ENCODE measurements at regions not wholly inside any gene's neighbourhood (a gene's known extent, or its start where the extent isn't known, plus 50 kb on each side); places are given as distances from the start of the nearest gene placed in this dataset.

DNA sequence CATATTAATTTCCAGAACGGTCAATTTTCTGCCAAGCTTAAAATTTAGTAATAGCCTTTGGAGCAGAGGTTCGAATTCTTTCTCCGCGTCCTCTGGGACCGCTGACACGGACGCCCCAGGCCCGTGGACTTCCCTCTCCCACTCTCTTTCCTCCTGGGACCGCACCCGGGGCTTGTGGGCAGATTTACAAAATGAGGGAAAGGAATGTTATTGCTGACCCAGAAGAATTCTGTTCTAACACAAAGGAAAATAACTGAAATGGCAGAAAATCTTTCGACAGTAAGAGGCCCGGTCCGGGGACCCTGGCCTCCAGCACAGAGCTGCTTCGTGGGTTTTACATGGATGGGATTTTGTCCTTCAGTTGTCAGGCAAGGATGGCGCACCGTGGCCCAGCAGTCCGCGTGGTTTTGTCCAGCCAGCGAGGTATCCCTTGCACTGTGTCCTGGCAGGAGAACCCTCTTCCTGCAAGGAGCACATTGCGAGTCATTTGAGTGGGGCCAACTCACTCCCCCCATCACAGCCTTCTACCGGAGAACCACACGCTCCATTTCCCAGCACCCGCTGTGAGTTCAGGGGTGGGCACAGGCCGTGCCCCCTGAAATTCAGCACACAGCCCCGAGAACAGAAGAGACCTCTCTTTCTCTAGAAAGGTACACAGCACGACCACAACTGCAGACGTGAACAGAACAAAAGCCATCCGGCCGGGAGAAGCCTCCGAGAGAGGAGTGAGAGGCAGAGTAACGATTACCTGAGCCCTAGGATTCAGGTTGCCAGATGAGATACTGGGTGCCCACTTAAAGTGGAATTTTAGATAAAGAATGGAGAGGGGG, 106.0 kb upstream of the AFDN start:
- ChIA-PET POLR2A (no interaction called here), CTCF (no interaction called here)
- Histone ChIP-seq H3K36me3 (ENCODE audit: control insufficient read depth, insufficient read depth, low read length) (no peaks in the 10 kb centered on the region), H3K27me3 (replicated peaks; ENCODE audit: control insufficient read depth, insufficient read depth, low read length) (no peaks in the 10 kb centered on the region), H3K4me3 (ENCODE audit: low read depth, low read length) (no peak overlapping the region), H3K4me1 (no peaks in the 10 kb centered on the region), H3K9me3 (peaks cover 5% of the 10 kb centered on the region)
- H3K36me3 Mint-ChIP-seq (ENCODE audit: insufficient read depth, unreplicated experiment) = no peaks in the 10 kb centered on the region
- DNase-seq = no peak
- no peaks in the 10 kb centered on the region for H3K27me3 Mint-ChIP-seq (ENCODE audit: insufficient read depth, unreplicated experiment)
- H3K4me1 Mint-ChIP-seq (ENCODE audit: low read depth, unreplicated experiment) = no peaks in the 10 kb centered on the region
- BruUV-seq (replicated peaks) = no TSS peak
- H3K9me3 Mint-ChIP-seq (ENCODE audit: unreplicated experiment) = peaks cover 6% of the 10 kb centered on the region
- TF ChIP-seq, protein P1, sequence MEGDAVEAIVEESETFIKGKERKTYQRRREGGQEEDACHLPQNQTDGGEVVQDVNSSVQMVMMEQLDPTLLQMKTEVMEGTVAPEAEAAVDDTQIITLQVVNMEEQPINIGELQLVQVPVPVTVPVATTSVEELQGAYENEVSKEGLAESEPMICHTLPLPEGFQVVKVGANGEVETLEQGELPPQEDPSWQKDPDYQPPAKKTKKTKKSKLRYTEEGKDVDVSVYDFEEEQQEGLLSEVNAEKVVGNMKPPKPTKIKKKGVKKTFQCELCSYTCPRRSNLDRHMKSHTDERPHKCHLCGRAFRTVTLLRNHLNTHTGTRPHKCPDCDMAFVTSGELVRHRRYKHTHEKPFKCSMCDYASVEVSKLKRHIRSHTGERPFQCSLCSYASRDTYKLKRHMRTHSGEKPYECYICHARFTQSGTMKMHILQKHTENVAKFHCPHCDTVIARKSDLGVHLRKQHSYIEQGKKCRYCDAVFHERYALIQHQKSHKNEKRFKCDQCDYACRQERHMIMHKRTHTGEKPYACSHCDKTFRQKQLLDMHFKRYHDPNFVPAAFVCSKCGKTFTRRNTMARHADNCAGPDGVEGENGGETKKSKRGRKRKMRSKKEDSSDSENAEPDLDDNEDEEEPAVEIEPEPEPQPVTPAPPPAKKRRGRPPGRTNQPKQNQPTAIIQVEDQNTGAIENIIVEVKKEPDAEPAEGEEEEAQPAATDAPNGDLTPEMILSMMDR (IDR thresholded peaks at IDR 0.05; ENCODE audit: insufficient read depth in 1 of 2, low read depth in 1 of 2, low read length in 1 of 2, severe bottlenecking in 1 of 2, unreplicated experiment in 1 of 2) = no peak
- no peak overlapping the region for H3K4me3 Mint-ChIP-seq (ENCODE audit: unreplicated experiment)
- H3K27ac Mint-ChIP-seq (ENCODE audit: unreplicated experiment) = no peak overlapping the region
- intact Hi-C loops (cut with micrococcal nuclease; ENCODE audit: unreplicated experiment) = no loop called here

DNA sequence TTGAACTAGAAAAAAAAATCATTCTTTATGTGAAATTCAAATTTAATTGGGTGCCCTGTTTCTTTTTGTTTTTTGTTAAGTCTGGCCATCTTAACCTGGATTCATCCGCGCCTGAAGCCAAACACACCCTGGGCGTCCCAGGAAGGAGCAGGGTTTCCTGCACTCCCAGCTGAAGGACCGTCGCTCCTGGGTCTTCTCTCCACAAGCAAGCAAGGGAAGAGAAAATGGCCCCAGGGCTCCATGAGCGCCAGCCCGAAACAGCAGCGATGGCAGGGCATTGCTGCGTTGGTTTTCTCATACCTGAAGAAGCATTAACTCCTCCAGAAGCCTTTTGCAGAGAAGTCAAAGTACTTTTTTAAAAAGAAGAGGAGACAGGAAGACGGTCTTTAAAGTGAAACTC, 105.4 kb upstream of the AFDN start:
- Histone ChIP-seq H3K36me3 (ENCODE audit: control insufficient read depth, insufficient read depth, low read length) (no peaks in the 10 kb centered on the region), H3K4me1 (no peaks in the 10 kb centered on the region), H3K9me3 (peaks cover 5% of the 10 kb centered on the region), H3K4me3 (ENCODE audit: low read depth, low read length) (no peak overlapping the region), H3K27me3 (replicated peaks; ENCODE audit: control insufficient read depth, insufficient read depth, low read length) (no peaks in the 10 kb centered on the region)
- CTCF ChIA-PET = no interaction called here
- no peaks in the 10 kb centered on the region for H3K4me1 Mint-ChIP-seq (ENCODE audit: low read depth, unreplicated experiment)
- H3K9me3 Mint-ChIP-seq (ENCODE audit: unreplicated experiment) = peaks cover 6% of the 10 kb centered on the region
- no peak overlapping the region for H3K4me3 Mint-ChIP-seq (ENCODE audit: unreplicated experiment)
- no TSS peak for BruUV-seq (replicated peaks)
- no peaks in the 10 kb centered on the region for H3K36me3 Mint-ChIP-seq (ENCODE audit: insufficient read depth, unreplicated experiment)
- no peak overlapping the region for H3K27ac Mint-ChIP-seq (ENCODE audit: unreplicated experiment)
- no peaks in the 10 kb centered on the region for H3K27me3 Mint-ChIP-seq (ENCODE audit: insufficient read depth, unreplicated experiment)
- TF ChIP-seq, protein P1 (IDR thresholded peaks at IDR 0.05; ENCODE audit: insufficient read depth in 1 of 2, low read depth in 1 of 2, low read length in 1 of 2, severe bottlenecking in 1 of 2, unreplicated experiment in 1 of 2) = no peak
- POLR2A ChIA-PET = no interaction called here
- intact Hi-C loops (cut with micrococcal nuclease; ENCODE audit: unreplicated experiment) = no loop called here
- DNase-seq = no peak

DNA sequence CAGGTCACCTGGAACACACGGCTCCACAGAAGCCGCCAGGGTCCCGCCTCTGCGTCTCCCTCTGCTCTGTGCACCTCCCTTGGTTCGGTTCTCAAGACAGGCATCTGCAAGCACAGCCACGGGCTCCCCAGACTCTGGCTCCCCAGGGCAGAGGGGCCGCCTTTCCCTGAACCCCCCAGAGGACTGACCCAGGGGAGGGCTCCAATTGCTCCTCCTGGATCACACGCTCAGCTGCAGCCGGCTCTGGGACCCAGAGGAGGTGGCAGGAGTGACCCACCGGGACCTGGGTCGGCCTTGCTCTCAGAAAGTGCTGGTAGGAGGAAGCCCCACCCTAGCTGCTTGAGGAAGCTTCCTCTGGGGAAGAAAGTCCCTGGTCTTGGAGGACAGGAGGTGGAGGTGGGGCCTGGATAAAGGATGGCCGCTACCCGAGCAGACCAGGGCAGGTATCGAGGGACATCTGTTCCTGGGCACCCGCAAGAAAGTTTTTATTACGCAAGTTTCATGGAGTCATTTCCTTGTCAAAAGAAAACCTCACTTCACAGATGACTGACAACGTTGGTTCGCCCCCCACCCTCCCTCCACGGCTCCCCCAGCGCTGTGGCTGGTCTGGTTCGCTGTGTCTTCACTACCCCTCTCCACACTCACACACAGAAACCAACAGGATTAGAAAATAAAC, 103.9 kb upstream of the AFDN start:
- Histone ChIP-seq H3K9me3 (peaks cover 5% of the 10 kb centered on the region), H3K36me3 (ENCODE audit: control insufficient read depth, insufficient read depth, low read length) (no peaks in the 10 kb centered on the region), H3K4me3 (ENCODE audit: low read depth, low read length) (no peak overlapping the region), H3K4me1 (no peaks in the 10 kb centered on the region), H3K27me3 (replicated peaks; ENCODE audit: control insufficient read depth, insufficient read depth, low read length) (no peaks in the 10 kb centered on the region)
- DNase-seq = no peak
- no peak overlapping the region for H3K27ac Mint-ChIP-seq (ENCODE audit: unreplicated experiment)
- CTCF ChIA-PET = no interaction called here
- H3K4me1 Mint-ChIP-seq (ENCODE audit: low read depth, unreplicated experiment) = no peaks in the 10 kb centered on the region
- H3K36me3 Mint-ChIP-seq (ENCODE audit: insufficient read depth, unreplicated experiment) = no peaks in the 10 kb centered on the region
- no peaks in the 10 kb centered on the region for H3K27me3 Mint-ChIP-seq (ENCODE audit: insufficient read depth, unreplicated experiment)
- peaks cover 6% of the 10 kb centered on the region for H3K9me3 Mint-ChIP-seq (ENCODE audit: unreplicated experiment)
- intact Hi-C loops (cut with micrococcal nuclease; ENCODE audit: unreplicated experiment) = no loop called here
- TF ChIP-seq, protein P1 (IDR thresholded peaks at IDR 0.05; ENCODE audit: insufficient read depth in 1 of 2, low read depth in 1 of 2, low read length in 1 of 2, severe bottlenecking in 1 of 2, unreplicated experiment in 1 of 2) = no peak
- POLR2A ChIA-PET = no interaction called here
- no peak overlapping the region for H3K4me3 Mint-ChIP-seq (ENCODE audit: unreplicated experiment)
- no TSS peak for BruUV-seq (replicated peaks)
